ENCODE measurements at regions not wholly inside any gene's neighbourhood (a gene's known extent, or its start where the extent isn't known, plus 50 kb on each side); places are given as distances from the start of the nearest gene placed in this dataset.

DNA sequence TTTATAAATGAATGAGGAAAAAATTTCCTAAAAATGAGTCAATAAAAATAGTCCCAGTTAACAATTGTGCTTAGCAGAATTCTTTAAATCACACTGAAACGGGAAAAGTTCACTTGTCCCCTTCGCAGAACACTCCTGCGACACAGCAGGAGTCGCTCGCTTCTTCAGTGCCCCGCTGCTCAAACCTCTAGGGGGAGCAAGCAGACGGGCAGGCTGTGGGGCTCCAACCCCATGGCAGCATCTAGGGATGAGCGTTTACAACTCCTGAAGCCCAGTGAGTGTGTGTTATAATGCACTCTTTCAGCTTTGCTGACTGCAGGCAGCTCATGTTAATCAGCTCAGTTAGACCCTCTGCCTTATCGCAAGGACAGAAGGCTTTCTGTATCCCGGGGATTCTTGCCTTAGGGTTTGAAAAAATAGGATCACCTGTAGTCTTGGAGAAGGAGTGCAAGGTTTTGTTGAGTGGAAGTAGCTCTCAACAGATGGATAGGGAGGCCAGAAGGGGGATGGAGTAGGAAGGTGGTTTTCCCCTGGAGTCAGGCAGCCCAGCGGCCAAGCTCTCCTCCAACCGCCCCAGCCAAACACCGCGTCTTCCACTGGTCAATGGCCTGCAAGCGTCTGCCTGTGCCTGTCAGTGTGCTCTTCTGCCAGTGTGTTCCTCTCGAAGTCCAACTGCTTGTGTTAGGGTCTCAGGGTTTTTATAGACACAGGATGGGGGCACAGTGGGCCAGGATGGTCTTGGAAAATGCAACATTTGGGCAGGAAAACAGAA, 1977.7 kb upstream of the LRRTM1 start:
- no peaks in the 10 kb centered on the region for H3K27me3 ChIP-seq (ENCODE audit: insufficient read depth, low read length)
- Mint-ChIP-seq H3K4me1 (no peaks in the 10 kb centered on the region), H3K27ac (no peak overlapping the region), H3K36me3 (no peaks in the 10 kb centered on the region), H3K27me3 (no peaks in the 10 kb centered on the region), H3K9me3 (peaks cover 2 to 15% (median 10%) of the 10 kb centered on the region in 8 donors), H3K4me3 (no peak overlapping the region)
- H3K4me3 ChIP-seq (ENCODE audit: low read length in 2 of 2) = no peak overlapping the region
- H3K27ac ChIP-seq (ENCODE audit: low read depth, low read length) = no peak overlapping the region
- ChIA-PET CTCF (ENCODE audit: partially characterized antibody) (no interaction called here), POLR2A (ENCODE audit: partially characterized antibody) (no interaction called here)
- no peaks in the 10 kb centered on the region for H3K36me3 ChIP-seq (ENCODE audit: insufficient read depth, low read length)
- H3K9me3 ChIP-seq (ENCODE audit: control insufficient read depth in 1 of 2, low read length in 2 of 2) = no peaks in the 10 kb centered on the region
- no peak for DNase-seq
- intact Hi-C loops (cut with micrococcal nuclease) = no loop called here
- H3K4me1 ChIP-seq (ENCODE audit: insufficient read depth, low read length) = no peaks in the 10 kb centered on the region

GRCh38 chr2:82279367-82279766, 1974.8 kb upstream of the LRRTM1 start:
- Mint-ChIP-seq H3K36me3 (no peaks in the 10 kb centered on the region), H3K27me3 (no peaks in the 10 kb centered on the region), H3K4me3 (no peak overlapping the region), H3K9me3 (peaks cover 3 to 18% (median 9%) of the 10 kb centered on the region in 8 donors), H3K27ac (no peak overlapping the region), H3K4me1 (no peaks in the 10 kb centered on the region)
- CTCF ChIA-PET (ENCODE audit: partially characterized antibody) = no interaction called here
- Histone ChIP-seq H3K27me3 (ENCODE audit: insufficient read depth, low read length) (no peaks in the 10 kb centered on the region), H3K27ac (ENCODE audit: low read depth, low read length) (no peak overlapping the region), H3K9me3 (ENCODE audit: control insufficient read depth in 1 of 2, low read length in 2 of 2) (no peaks in the 10 kb centered on the region), H3K36me3 (ENCODE audit: insufficient read depth, low read length) (no peaks in the 10 kb centered on the region), H3K4me1 (ENCODE audit: insufficient read depth, low read length) (no peaks in the 10 kb centered on the region), H3K4me3 (ENCODE audit: low read length in 2 of 2) (no peak overlapping the region)
- no peak for DNase-seq
- POLR2A ChIA-PET (ENCODE audit: partially characterized antibody) = no interaction called here
- intact Hi-C loops (cut with micrococcal nuclease) = no loop called here

DNA sequence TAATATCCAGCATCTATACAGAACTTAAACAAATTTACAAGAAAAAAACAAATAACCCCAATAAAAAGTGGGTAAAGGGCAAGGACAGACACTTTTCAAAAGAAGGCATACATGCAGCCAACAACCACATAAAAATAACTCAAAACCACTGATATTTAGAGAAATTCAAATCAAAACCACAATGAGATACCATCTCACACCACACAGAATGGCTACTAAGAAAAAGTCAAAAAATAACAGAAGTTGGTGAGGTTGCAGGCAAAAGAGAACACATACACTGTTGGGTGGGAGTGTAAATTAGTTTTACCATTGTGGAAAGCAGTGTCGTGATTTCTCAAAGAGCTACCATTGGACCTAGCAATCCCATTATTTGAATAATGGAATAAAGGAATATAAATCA, 1973.9 kb upstream of the LRRTM1 start:
- ChIA-PET CTCF (ENCODE audit: partially characterized antibody) (no interaction called here), POLR2A (ENCODE audit: partially characterized antibody) (no interaction called here)
- H3K36me3 ChIP-seq (ENCODE audit: insufficient read depth, low read length) = no peaks in the 10 kb centered on the region
- H3K4me3 ChIP-seq (ENCODE audit: low read length in 2 of 2) = no peak overlapping the region
- intact Hi-C loops (cut with micrococcal nuclease) = no loop called here
- no peaks in the 10 kb centered on the region for H3K9me3 ChIP-seq (ENCODE audit: control insufficient read depth in 1 of 2, low read length in 2 of 2)
- Mint-ChIP-seq H3K4me3 (no peak overlapping the region), H3K36me3 (no peaks in the 10 kb centered on the region), H3K9me3 (peaks cover 5 to 22% (median 11%) of the 10 kb centered on the region in 8 donors), H3K27me3 (no peaks in the 10 kb centered on the region), H3K4me1 (no peaks in the 10 kb centered on the region), H3K27ac (no peak overlapping the region)
- H3K4me1 ChIP-seq (ENCODE audit: insufficient read depth, low read length) = no peaks in the 10 kb centered on the region
- no peak overlapping the region for H3K27ac ChIP-seq (ENCODE audit: low read depth, low read length)
- no peak for DNase-seq
- H3K27me3 ChIP-seq (ENCODE audit: insufficient read depth, low read length) = no peaks in the 10 kb centered on the region

GRCh38 chr2:82275599-82275998, 1971.0 kb upstream of the LRRTM1 start:
- Histone ChIP-seq H3K4me1 (ENCODE audit: insufficient read depth, low read length) (no peaks in the 10 kb centered on the region), H3K9me3 (ENCODE audit: control insufficient read depth in 1 of 2, low read length in 2 of 2) (no peaks in the 10 kb centered on the region), H3K27ac (ENCODE audit: low read depth, low read length) (no peak overlapping the region), H3K36me3 (ENCODE audit: insufficient read depth, low read length) (no peaks in the 10 kb centered on the region), H3K27me3 (ENCODE audit: insufficient read depth, low read length) (no peaks in the 10 kb centered on the region), H3K4me3 (ENCODE audit: low read length in 2 of 2) (no peak overlapping the region)
- H3K36me3 Mint-ChIP-seq = no peaks in the 10 kb centered on the region
- ChIA-PET CTCF (ENCODE audit: partially characterized antibody) (no interaction called here), POLR2A (ENCODE audit: partially characterized antibody) (no interaction called here)
- no peak overlapping the region for H3K4me3 Mint-ChIP-seq
- peaks cover 7 to 22% (median 13%) of the 10 kb centered on the region in 8 donors for H3K9me3 Mint-ChIP-seq
- DNase-seq = no peak
- intact Hi-C loops (cut with micrococcal nuclease) = no loop called here
- no peaks in the 10 kb centered on the region for H3K27me3 Mint-ChIP-seq
- H3K4me1 Mint-ChIP-seq = no peaks in the 10 kb centered on the region
- H3K27ac Mint-ChIP-seq = no peak overlapping the region

- Mint-ChIP-seq H3K9me3 (peaks cover 2 to 13% (median 5%) of the 10 kb centered on the region in 8 donors), H3K4me1 (no peaks in the 10 kb centered on the region), H3K27ac (no peak overlapping the region), H3K4me3 (no peak overlapping the region), H3K36me3 (no peaks in the 10 kb centered on the region), H3K27me3 (no peaks in the 10 kb centered on the region)
- intact Hi-C loops (cut with micrococcal nuclease) = no loop called here
- H3K4me1 ChIP-seq (ENCODE audit: insufficient read depth, low read length) = no peaks in the 10 kb centered on the region
- no peaks in the 10 kb centered on the region for H3K9me3 ChIP-seq (ENCODE audit: control insufficient read depth in 1 of 2, low read length in 2 of 2)
- no peaks in the 10 kb centered on the region for H3K27me3 ChIP-seq (ENCODE audit: insufficient read depth, low read length)
- H3K36me3 ChIP-seq (ENCODE audit: insufficient read depth, low read length) = no peaks in the 10 kb centered on the region
- no peak overlapping the region for H3K4me3 ChIP-seq (ENCODE audit: low read length in 2 of 2)
- ChIA-PET POLR2A (ENCODE audit: partially characterized antibody) (no interaction called here), CTCF (ENCODE audit: partially characterized antibody) (interaction anchor here (0.9 kb wide), 1 partner anchor 22 kb away, joined by 3 read pairs; no protein-coding TSS in a partner anchor)
- no peak overlapping the region for H3K27ac ChIP-seq (ENCODE audit: low read depth, low read length)
- DNase-seq = no peak
Observed at GRCh38 chr2:82268446-82268845, 1963.9 kb upstream of the LRRTM1 start.

DNA sequence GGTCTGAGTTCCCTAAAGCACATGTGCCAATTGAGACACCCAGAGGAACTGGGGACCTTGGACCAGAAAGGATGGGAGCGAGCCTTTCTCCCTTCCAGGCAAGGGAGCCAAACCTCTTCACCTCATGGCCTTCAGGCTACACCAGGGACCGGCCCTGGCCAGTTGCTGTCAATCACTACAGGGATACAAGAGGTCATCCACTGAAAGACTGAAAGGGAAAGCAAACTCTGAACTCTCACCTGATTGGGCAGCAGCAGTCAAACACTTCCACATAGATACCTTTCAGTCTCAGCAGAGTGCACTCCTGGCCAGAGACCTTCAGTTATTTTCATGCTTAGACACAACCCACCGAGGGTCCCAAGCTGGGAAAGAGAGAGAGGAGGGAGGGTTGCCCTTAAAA, 1956.0 kb upstream of the LRRTM1 start:
- Histone ChIP-seq H3K4me1 (ENCODE audit: insufficient read depth, low read length) (no peaks in the 10 kb centered on the region), H3K27ac (ENCODE audit: low read depth, low read length) (no peak overlapping the region), H3K27me3 (ENCODE audit: insufficient read depth, low read length) (no peaks in the 10 kb centered on the region), H3K4me3 (ENCODE audit: low read length in 2 of 2) (no peak overlapping the region), H3K9me3 (ENCODE audit: control insufficient read depth in 1 of 2, low read length in 2 of 2) (peaks cover 0 to 3% of the 10 kb centered on the region in 2 donors), H3K36me3 (ENCODE audit: insufficient read depth, low read length) (no peaks in the 10 kb centered on the region)
- Mint-ChIP-seq H3K4me1 (no peaks in the 10 kb centered on the region), H3K4me3 (no peak overlapping the region), H3K36me3 (no peaks in the 10 kb centered on the region), H3K27me3 (no peaks in the 10 kb centered on the region), H3K9me3 (peaks cover 3 to 33% (median 14%) of the 10 kb centered on the region in 8 donors), H3K27ac (no peak overlapping the region)
- ChIA-PET CTCF (ENCODE audit: partially characterized antibody) (no interaction called here), POLR2A (ENCODE audit: partially characterized antibody) (no interaction called here)
- DNase-seq = no peak
- intact Hi-C loops (cut with micrococcal nuclease) = no loop called here

DNA sequence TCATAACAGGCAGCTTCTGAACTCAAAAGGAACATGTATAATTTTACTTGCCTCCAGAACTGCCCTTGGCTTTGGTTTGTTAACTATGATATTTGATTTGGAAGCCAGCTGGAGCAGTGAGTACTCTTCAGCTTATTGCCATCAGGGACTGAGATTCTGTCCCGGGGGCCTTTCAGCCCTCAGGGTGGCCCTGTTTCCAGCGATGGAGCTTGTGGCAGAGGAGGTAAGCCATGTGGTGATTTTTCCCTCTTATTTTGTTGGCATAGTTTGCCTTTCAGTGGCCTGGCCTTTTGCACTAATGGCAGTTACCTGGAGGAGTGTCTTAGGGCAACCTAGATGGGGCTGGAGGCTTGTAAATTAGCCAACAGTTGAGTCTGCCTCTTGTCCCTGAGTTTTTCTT, 1955.0 kb upstream of the LRRTM1 start:
- no peaks in the 10 kb centered on the region for H3K36me3 Mint-ChIP-seq
- Histone ChIP-seq H3K9me3 (ENCODE audit: control insufficient read depth in 1 of 2, low read length in 2 of 2) (peaks cover 0 to 3% of the 10 kb centered on the region in 2 donors), H3K4me1 (ENCODE audit: insufficient read depth, low read length) (no peaks in the 10 kb centered on the region), H3K4me3 (ENCODE audit: low read length in 2 of 2) (no peak overlapping the region), H3K27me3 (ENCODE audit: insufficient read depth, low read length) (no peaks in the 10 kb centered on the region), H3K27ac (ENCODE audit: low read depth, low read length) (no peak overlapping the region), H3K36me3 (ENCODE audit: insufficient read depth, low read length) (no peaks in the 10 kb centered on the region)
- no peaks in the 10 kb centered on the region for H3K27me3 Mint-ChIP-seq
- POLR2A ChIA-PET (ENCODE audit: partially characterized antibody) = no interaction called here
- DNase-seq = no peak
- H3K4me1 Mint-ChIP-seq = no peaks in the 10 kb centered on the region
- intact Hi-C loops (cut with micrococcal nuclease) = no loop called here
- H3K27ac Mint-ChIP-seq = no peak overlapping the region
- CTCF ChIA-PET (ENCODE audit: partially characterized antibody) = no interaction called here
- no peak overlapping the region for H3K4me3 Mint-ChIP-seq
- H3K9me3 Mint-ChIP-seq = peaks cover 2 to 34% (median 15%) of the 10 kb centered on the region in 8 donors

All from CD4-positive, alpha-beta memory T cell (primary cell).